ENCODE measurements at regions not wholly inside any gene's neighbourhood (a gene's known extent, or its start where the extent isn't known, plus 50 kb on each side); places are given as distances from the start of the nearest gene placed in this dataset.

DNA sequence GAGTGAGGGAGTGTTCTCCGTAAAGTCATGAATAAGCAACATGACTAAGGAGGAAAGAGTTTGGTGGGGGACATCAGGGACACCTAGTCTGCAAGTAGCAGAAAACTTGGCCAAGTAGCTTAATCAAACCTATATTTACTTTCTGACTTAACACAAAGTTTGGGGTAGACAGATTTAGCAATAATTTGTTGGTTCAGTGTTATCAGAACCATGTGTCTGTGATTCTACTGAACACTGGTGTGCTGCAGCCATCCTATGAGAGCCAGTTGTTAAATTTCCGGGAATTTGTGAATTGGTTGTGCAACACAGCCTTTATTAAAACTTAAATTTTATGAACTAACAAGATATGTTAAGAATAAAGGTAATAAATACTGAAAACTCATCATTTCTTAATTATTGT, 469.3 kb downstream of the C4orf33 start:
- no peak overlapping the region for H3K27ac ChIP-seq
- TF ChIP-seq, protein P1, sequence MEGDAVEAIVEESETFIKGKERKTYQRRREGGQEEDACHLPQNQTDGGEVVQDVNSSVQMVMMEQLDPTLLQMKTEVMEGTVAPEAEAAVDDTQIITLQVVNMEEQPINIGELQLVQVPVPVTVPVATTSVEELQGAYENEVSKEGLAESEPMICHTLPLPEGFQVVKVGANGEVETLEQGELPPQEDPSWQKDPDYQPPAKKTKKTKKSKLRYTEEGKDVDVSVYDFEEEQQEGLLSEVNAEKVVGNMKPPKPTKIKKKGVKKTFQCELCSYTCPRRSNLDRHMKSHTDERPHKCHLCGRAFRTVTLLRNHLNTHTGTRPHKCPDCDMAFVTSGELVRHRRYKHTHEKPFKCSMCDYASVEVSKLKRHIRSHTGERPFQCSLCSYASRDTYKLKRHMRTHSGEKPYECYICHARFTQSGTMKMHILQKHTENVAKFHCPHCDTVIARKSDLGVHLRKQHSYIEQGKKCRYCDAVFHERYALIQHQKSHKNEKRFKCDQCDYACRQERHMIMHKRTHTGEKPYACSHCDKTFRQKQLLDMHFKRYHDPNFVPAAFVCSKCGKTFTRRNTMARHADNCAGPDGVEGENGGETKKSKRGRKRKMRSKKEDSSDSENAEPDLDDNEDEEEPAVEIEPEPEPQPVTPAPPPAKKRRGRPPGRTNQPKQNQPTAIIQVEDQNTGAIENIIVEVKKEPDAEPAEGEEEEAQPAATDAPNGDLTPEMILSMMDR (IDR thresholded peaks at IDR 0.05): no peak
- no peak for TF ChIP-seq ZFX (IDR thresholded peaks at IDR 0.05; ENCODE audit: borderline replicate concordance)

GRCh38 chr4:129570326-129570725, 474.4 kb downstream of the C4orf33 start:
- TF ChIP-seq ZFX (IDR thresholded peaks at IDR 0.05; ENCODE audit: borderline replicate concordance): no peak
- TF ChIP-seq, protein P1 (IDR thresholded peaks at IDR 0.05): no peak
- H3K27ac ChIP-seq: no peak overlapping the region

- H3K27ac ChIP-seq: no peak overlapping the region
- TF ChIP-seq, protein P1 (IDR thresholded peaks at IDR 0.05): no peak
- TF ChIP-seq ZFX (IDR thresholded peaks at IDR 0.05; ENCODE audit: borderline replicate concordance): no peak
Observed at GRCh38 chr4:129578336-129578735, 482.4 kb downstream of the C4orf33 start.

GRCh38 chr4:129581305-129581704, 485.4 kb downstream of the C4orf33 start:
- TF ChIP-seq, protein P1 (IDR thresholded peaks at IDR 0.05): no peak
- no peak for TF ChIP-seq ZFX (IDR thresholded peaks at IDR 0.05; ENCODE audit: borderline replicate concordance)
- no peak overlapping the region for H3K27ac ChIP-seq

- TF ChIP-seq, protein P1 (IDR thresholded peaks at IDR 0.05): no peak
- TF ChIP-seq ZFX (IDR thresholded peaks at IDR 0.05; ENCODE audit: borderline replicate concordance): no peak
- no peak overlapping the region for H3K27ac ChIP-seq
Observed at GRCh38 chr4:129583868-129584267, 487.9 kb downstream of the C4orf33 start.

DNA sequence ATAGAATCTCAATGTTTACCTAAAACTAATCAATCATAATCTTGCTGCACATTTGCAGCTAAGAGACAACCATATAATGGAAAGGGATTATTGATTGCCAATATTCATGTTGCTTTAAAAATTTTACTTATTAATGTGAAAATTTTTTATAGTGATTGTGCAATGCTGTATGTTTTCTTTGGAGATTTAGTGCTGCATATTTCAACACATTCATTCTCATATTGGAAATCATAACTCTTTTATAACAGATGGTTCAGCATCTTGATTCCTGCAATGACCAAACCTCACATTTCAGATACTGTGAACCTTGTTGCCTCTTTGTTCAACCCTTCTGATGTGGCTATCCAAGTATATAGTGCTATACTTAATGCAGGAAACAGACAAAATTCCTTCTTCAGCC, 502.6 kb downstream of the C4orf33 start:
- TF ChIP-seq, protein P1 (IDR thresholded peaks at IDR 0.05): no peak
- TF ChIP-seq ZFX (IDR thresholded peaks at IDR 0.05; ENCODE audit: borderline replicate concordance): no peak
- H3K27ac ChIP-seq: no peak overlapping the region

DNA sequence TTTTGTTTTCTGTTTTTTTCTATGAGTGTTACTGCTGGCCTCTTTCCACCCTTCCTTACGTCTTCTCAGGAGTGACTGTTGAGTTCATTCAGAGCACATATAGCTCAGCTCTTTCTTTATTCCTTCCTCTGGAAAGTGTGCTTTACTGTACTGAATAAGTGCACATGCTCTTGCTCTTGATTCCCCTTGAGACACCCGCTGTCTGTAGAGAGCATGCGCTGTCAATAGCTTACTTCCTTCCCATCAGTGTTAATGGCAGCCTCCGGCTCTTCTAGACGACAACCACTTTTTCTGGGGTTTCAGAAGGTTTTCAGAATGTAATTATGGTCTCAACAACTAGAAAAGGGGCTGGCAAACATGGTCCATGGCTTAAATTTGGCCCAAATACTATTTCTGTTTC, 504.9 kb downstream of the C4orf33 start:
- H3K27ac ChIP-seq: no peak overlapping the region
- TF ChIP-seq, protein P1 (IDR thresholded peaks at IDR 0.05): no peak
- no peak for TF ChIP-seq ZFX (IDR thresholded peaks at IDR 0.05; ENCODE audit: borderline replicate concordance)
